ENCODE measurements at regions not wholly inside any gene's neighbourhood (a gene's known extent, or its start where the extent isn't known, plus 50 kb on each side); places are given as distances from the start of the nearest gene placed in this dataset.

GRCh38 chr13:26837102-26837501, 76.5 kb upstream of the GPR12 start:
- no peak for TF ChIP-seq ZNF644 (tag; IDR thresholded peaks at IDR 0.05; ENCODE audit: low read depth)
- no peak for TF ChIP-seq ZNF717 (CRISPR knock-in tag; IDR thresholded peaks at IDR 0.05)
- Histone ChIP-seq H3K36me3 (ENCODE audit: control insufficient read depth, insufficient read depth, low read length) (no peaks in the 10 kb centered on the region), H3K4me2 (ENCODE audit: insufficient read depth, low read length) (no peak overlapping the region), H3K79me2 (ENCODE audit: control insufficient read depth, insufficient read depth, low read length) (no peaks in the 10 kb centered on the region), H3K27ac (ENCODE audit: extremely low read depth, low read depth, low read length) (no peak overlapping the region), H2AFZ (ENCODE audit: low read depth, low read length) (no peak overlapping the region), H3K9me3 (replicated peaks; ENCODE audit: control insufficient read depth, insufficient read depth, low read depth, low read length) (no peaks in the 10 kb centered on the region), H4K20me1 (replicated peaks; ENCODE audit: control insufficient read depth, insufficient read depth, low read length) (no peaks in the 10 kb centered on the region), H3K27me3 (ENCODE audit: control insufficient read depth in 2 of 2, insufficient read depth in 2 of 2, low read length in 2 of 2) (peaks cover 0 to 4% of the 10 kb centered on the region in 2 experiments; a peak in 3 of 5 replicates), H3K4me3 (no peak overlapping the region), H3K9ac (ENCODE audit: insufficient read depth in 1 of 2, low read depth in 2 of 2, low read length in 2 of 2) (no peak overlapping the region), H3K4me1 (replicated peaks in 1 of 2; ENCODE audit: control insufficient read depth in 2 of 2, insufficient read depth in 2 of 2, low read length in 2 of 2) (no peaks in the 10 kb centered on the region), H3K9me1 (ENCODE audit: control insufficient read depth, insufficient read depth, low read length) (no peaks in the 10 kb centered on the region)
- no TSS peak for BruUV-seq (replicated peaks)
- 10% methylated on average over 2 of the region's 3 CpGs for WGBS (ENCODE audit: insufficient coverage, low coverage, missing lambda C conversion rate)
- no peak for ATAC-seq
- no peak for DNase-seq (ENCODE audit: extremely low read depth in 1 of 4, low spot score in 3 of 4)
- in situ Hi-C loops (cut with MboI) = no loop called here
- POLR2A ChIA-PET = interaction anchor here (0.7 kb wide), 1 partner anchor 34 kb away, joined by 3 read pairs; no protein-coding TSS in a partner anchor
- no peak for FAIRE-seq
- CTCF ChIA-PET (ENCODE audit: low intra/inter-chr PET ratio) = no interaction called here
- intact Hi-C loops (cut with micrococcal nuclease) = no loop called here

- CTCF ChIA-PET (ENCODE audit: low intra/inter-chr PET ratio) = no interaction called here
- Histone ChIP-seq H3K9ac (ENCODE audit: insufficient read depth in 1 of 2, low read depth in 2 of 2, low read length in 2 of 2) (no peak overlapping the region), H2AFZ (ENCODE audit: low read depth, low read length) (no peak overlapping the region), H3K9me3 (replicated peaks; ENCODE audit: control insufficient read depth, insufficient read depth, low read depth, low read length) (no peaks in the 10 kb centered on the region), H3K4me1 (replicated peaks in 1 of 2; ENCODE audit: control insufficient read depth in 2 of 2, insufficient read depth in 2 of 2, low read length in 2 of 2) (no peaks in the 10 kb centered on the region), H3K79me2 (ENCODE audit: control insufficient read depth, insufficient read depth, low read length) (no peaks in the 10 kb centered on the region), H3K4me2 (ENCODE audit: insufficient read depth, low read length) (no peak overlapping the region), H3K27ac (ENCODE audit: extremely low read depth, low read depth, low read length) (no peak overlapping the region), H4K20me1 (replicated peaks; ENCODE audit: control insufficient read depth, insufficient read depth, low read length) (no peaks in the 10 kb centered on the region), H3K9me1 (ENCODE audit: control insufficient read depth, insufficient read depth, low read length) (no peaks in the 10 kb centered on the region), H3K27me3 (ENCODE audit: control insufficient read depth in 2 of 2, insufficient read depth in 2 of 2, low read length in 2 of 2) (peaks cover 0 to 4% of the 10 kb centered on the region in 2 experiments; a peak in 3 of 5 replicates), H3K4me3 (no peak overlapping the region), H3K36me3 (ENCODE audit: control insufficient read depth, insufficient read depth, low read length) (no peaks in the 10 kb centered on the region)
- BruUV-seq (replicated peaks) = no TSS peak
- FAIRE-seq (no peak), DNase-seq (ENCODE audit: extremely low read depth in 1 of 4, low spot score in 3 of 4) (no peak), ATAC-seq (no peak)
- POLR2A ChIA-PET = interaction anchor here (0.7 kb wide), 1 partner anchor 35 kb away, joined by 3 read pairs; no protein-coding TSS in a partner anchor
- in situ Hi-C loops (cut with MboI) (no loop called here), intact Hi-C loops (cut with micrococcal nuclease) (no loop called here)
- TF ChIP-seq ZNF561 (CRISPR knock-in tag; conservative IDR thresholded peaks at IDR 0.05) (no peak), ATF6 (CRISPR knock-in tag; IDR thresholded peaks at IDR 0.05) (no peak), LCOR (CRISPR knock-in tag; IDR thresholded peaks at IDR 0.05) (no peak), SNAPC5 (CRISPR knock-in tag; IDR thresholded peaks at IDR 0.05) (no peak), RNF219 (CRISPR knock-in tag; IDR thresholded peaks at IDR 0.05) (no peak), NFXL1 (CRISPR knock-in tag; IDR thresholded peaks at IDR 0.05) (no peak), ZZZ3 (IDR thresholded peaks at IDR 0.05) (no peak), CC2D1A (IDR thresholded peaks at IDR 0.05) (no peak), POLR3A (IDR thresholded peaks at IDR 0.05; ENCODE audit: borderline replicate concordance, extremely low read depth, insufficient read depth, insufficient read length) (no peak), HMG20A (CRISPR knock-in tag; conservative IDR thresholded peaks at IDR 0.05) (no peak), ARNT (IDR thresholded peaks at IDR 0.05) (no peak)
Measured at GRCh38 chr13:26836626-26837025, 76.0 kb upstream of the GPR12 start.

All from K562 (cell line).